Heart right ventricle (tissue), 16 donors: ENCODE measurements at regions not wholly inside any gene's neighbourhood (a gene's known extent, or its start where the extent isn't known, plus 50 kb on each side); places are given as distances from the start of the nearest gene placed in this dataset.

ENCODE experiments used
- ATAC-seq, 8 donors: fragments of 200-7000 bp; cut with Tn5 transposase; one replicate each; pipeline ENCODE4 v1.9.1; 2020; ENCODE audit warnings: mild to moderate bottlenecking in 8 of 8, moderate library complexity in 8 of 8, moderate number of reproducible peaks in 1 of 8
- DNase-seq, 2 donors: peaks; one replicate each; pipeline ENCODE4 v3.0.0-alpha.2; 2020
- H3K27ac ChIP-seq, 10 donors: fragments of 200-600 bp; sonication (generic) in 2 of 10; one replicate each; pipeline versions ENCODE4 v1.5.0 to v1.8.0; 2020 to 2022; ENCODE audit warnings: mild to moderate bottlenecking in 3 of 10
- H3K27me3 ChIP-seq, 7 donors: fragments of 200-600 bp; one replicate each; pipeline ENCODE4 v1.8.0; 2021 to 2022; ENCODE audit warnings: mild to moderate bottlenecking in 2 of 7
- H3K36me3 ChIP-seq, 9 donors: fragments of 200-600 bp; sonication (generic) in 1 of 9; one replicate each; pipeline versions ENCODE4 v1.5.0 to v1.8.0; 2020 to 2022; ENCODE audit warnings: mild to moderate bottlenecking in 2 of 9
- H3K4me1 ChIP-seq, 9 donors: fragments of 200-600 bp; sonication (generic) in 1 of 9; one replicate each; pipeline versions ENCODE4 v1.5.0 to v1.8.0; 2020 to 2022; ENCODE audit warnings: mild to moderate bottlenecking in 4 of 9
- H3K4me3 ChIP-seq, 10 donors: fragments of 200-600 bp; sonication (generic) in 2 of 10; one replicate each; pipeline versions ENCODE4 v1.5.0 to v1.8.0; 2020 to 2022; ENCODE audit warnings: mild to moderate bottlenecking in 7 of 10, moderate library complexity in 2 of 10
- H3K9me3 ChIP-seq, 11 donors: fragments of 200-600 bp in 10 of 11; sonication (generic) in 2 of 11; one replicate each; pipeline versions ENCODE4 v1.5.0 to v1.8.0; 2013 to 2022; ENCODE audit warnings: mild to moderate bottlenecking in 2 of 11, control low read depth in 1 of 11, moderate library complexity in 1 of 11
- WGBS, 2 donors: extraction: QIAGEN DNeasy Blood & Tissue Kit; methylation state at CpG; one replicate each; pipeline ENCODE4 v1.1.7; 2013; ENCODE audit warnings: inconsistent platforms in 1 of 2; 5-methylcytosine and 5-hydroxymethylcytosine counted together
- intact Hi-C, 10 donors: fragments of 100-400 bp; cut with DNase I; formaldehyde crosslinking; loops; one replicate each; pipeline versions ENCODE4 v1.11.1 to v1.14.2; 2022
- TF ChIP-seq, protein P1 (sequence below), 9 donors: fragments of 200-600 bp; sonication (generic) in 2 of 9; IDR thresholded peaks; one replicate each; pipeline versions ENCODE4 v1.5.0 to v1.8.0; 2021 to 2022; ENCODE audit warnings: antibody characterized with exemption in 9 of 9, mild to moderate bottlenecking in 5 of 9, moderate library complexity in 1 of 9
- donor health status: Arrhythmogenic right ventricular cardiomyopathy.
- donor health status: ischemic (EF 13 %, LVEDD 7.1; RV severe dilation, severe dysfunction).
- donor health status: healthy with polysubstance abuse.
- donor health status: DM: no; HTN: yes; CAD: no.
- donor health status: DM: no; HTN: no; CAD: no.
- donor health status: ischemic (EF 25% LVEDD 6.9; RV normal size, moderate dysfunction).
- donor health status: ischemic (EF 25% LVEDD 5.7; RV mildly dilated, moderate dysfunction).
- donor health status: healthy.
- donor health status: DM: yes; HTN: yes; CAD: no.
- donor health status: Ischemic cardiomyopathy.
- donor health status: ischemic (EF 35%, LVEDD 5.7; RV mildly dilated, moderate dysfunction).
- donor health status: nonischemic (EF 11% LVEDD 7.7; RV severe dilation, severe dysfunction).
- donor health status: DM: yes; HTN: yes; CAD: no.
- donor health status: PGD.
- donor health status: ischemic (EF 29% LVEDD 5.4; RV normal size, mild dysfunction).
- donor health status: nonischemic (EF 23%, LVEDD 6.1; RV moderate dilation, normal function).

DNA sequence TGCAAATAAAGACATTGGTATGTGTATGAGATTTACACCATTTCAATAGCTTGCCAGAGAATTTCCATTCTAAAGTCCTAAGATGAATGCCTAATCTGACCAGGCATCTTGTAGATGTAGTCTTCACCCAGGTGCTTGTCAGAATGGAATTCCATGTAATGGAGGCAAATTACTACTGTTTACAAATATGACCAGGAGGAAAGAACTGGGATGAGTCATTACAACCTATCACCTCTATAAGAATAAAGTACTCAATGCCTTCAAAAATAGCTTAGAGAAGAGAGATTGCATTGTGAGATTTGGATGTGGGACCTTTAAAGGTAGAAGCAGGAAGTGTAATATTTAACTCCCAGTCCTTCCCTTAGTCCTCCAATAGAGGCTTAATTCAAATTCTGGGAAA, 507.0 kb upstream of the PTGER4 start:
- TF ChIP-seq, protein P1, sequence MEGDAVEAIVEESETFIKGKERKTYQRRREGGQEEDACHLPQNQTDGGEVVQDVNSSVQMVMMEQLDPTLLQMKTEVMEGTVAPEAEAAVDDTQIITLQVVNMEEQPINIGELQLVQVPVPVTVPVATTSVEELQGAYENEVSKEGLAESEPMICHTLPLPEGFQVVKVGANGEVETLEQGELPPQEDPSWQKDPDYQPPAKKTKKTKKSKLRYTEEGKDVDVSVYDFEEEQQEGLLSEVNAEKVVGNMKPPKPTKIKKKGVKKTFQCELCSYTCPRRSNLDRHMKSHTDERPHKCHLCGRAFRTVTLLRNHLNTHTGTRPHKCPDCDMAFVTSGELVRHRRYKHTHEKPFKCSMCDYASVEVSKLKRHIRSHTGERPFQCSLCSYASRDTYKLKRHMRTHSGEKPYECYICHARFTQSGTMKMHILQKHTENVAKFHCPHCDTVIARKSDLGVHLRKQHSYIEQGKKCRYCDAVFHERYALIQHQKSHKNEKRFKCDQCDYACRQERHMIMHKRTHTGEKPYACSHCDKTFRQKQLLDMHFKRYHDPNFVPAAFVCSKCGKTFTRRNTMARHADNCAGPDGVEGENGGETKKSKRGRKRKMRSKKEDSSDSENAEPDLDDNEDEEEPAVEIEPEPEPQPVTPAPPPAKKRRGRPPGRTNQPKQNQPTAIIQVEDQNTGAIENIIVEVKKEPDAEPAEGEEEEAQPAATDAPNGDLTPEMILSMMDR (IDR thresholded peaks at IDR 0.05): no peak
- Histone ChIP-seq H3K36me3 (no peaks in the 10 kb centered on the region), H3K4me3 (no peak overlapping the region), H3K9me3 (peaks cover 0 to 47% (median 24%) of the 10 kb centered on the region in 11 donors), H3K27ac (no peak overlapping the region), H3K4me1 (no peaks in the 10 kb centered on the region), H3K27me3 (no peaks in the 10 kb centered on the region)
- ATAC-seq (no peak), DNase-seq (no peak)
- intact Hi-C loops: no loop called here

DNA sequence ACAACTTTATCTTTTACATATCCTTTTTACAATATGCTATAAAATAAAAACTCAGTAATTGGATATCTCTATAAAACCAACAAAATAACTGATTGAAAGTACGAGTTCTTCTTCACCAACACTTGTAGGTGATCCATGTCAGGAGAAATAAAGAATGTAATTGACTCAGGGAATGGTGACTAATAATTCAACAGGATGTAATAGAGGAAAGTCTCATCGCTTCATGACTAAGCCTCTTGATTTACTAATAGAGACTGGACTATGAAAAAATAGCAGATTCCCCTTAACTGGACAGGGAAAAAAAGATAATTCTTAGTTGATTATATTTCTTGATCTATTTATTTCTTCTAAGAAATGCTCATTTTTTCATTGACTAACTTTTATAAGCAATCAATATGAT, 507.7 kb upstream of the PTGER4 start:
- intact Hi-C loops: no loop called here
- TF ChIP-seq, protein P1 (IDR thresholded peaks at IDR 0.05): no peak
- H3K27me3 ChIP-seq: no peaks in the 10 kb centered on the region
- H3K36me3 ChIP-seq: no peaks in the 10 kb centered on the region
- no peak for ATAC-seq
- no peak for DNase-seq
- H3K27ac ChIP-seq: no peak overlapping the region
- 53 to 83% methylated on average over 2 of the region's 2 CpGs for WGBS, 2 donors
- H3K4me3 ChIP-seq: no peak overlapping the region
- H3K9me3 ChIP-seq: peaks cover 0 to 40% (median 17%) of the 10 kb centered on the region in 11 donors
- no peaks in the 10 kb centered on the region for H3K4me1 ChIP-seq

DNA sequence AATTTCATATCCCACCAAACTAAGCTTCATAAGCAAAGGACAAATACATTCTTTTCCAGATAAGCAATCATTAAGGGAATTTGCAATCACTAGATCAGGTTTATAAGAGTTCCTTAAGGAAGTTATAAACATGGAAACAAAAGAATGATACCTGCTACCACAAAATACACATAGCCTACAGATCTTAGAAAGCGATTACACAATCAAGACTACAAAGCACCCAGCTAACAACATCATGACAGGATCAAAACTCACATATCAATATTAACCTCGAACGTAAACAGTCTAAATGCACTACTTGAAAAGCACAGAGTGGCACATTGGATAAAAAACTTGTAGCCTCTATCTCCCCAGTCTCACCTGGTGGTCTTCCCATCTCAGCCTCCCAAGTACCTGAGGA, 512.4 kb upstream of the PTGER4 start:
- Histone ChIP-seq H3K27me3 (no peaks in the 10 kb centered on the region), H3K9me3 (peaks cover 0 to 29% (median 12%) of the 10 kb centered on the region in 11 donors), H3K27ac (no peak overlapping the region), H3K4me1 (no peaks in the 10 kb centered on the region), H3K36me3 (no peaks in the 10 kb centered on the region), H3K4me3 (no peak overlapping the region)
- ATAC-seq: no peak
- no peak for DNase-seq
- TF ChIP-seq, protein P1 (IDR thresholded peaks at IDR 0.05): no peak
- intact Hi-C loops: loop anchor here in 5 of 10 donors (5.0 to 10.0 kb wide), 4 partner anchors 232 to 570 kb away; no protein-coding TSS in a partner anchor
- 89 to 94% methylated on average over 3 of the region's 3 CpGs for WGBS, 2 donors

DNA sequence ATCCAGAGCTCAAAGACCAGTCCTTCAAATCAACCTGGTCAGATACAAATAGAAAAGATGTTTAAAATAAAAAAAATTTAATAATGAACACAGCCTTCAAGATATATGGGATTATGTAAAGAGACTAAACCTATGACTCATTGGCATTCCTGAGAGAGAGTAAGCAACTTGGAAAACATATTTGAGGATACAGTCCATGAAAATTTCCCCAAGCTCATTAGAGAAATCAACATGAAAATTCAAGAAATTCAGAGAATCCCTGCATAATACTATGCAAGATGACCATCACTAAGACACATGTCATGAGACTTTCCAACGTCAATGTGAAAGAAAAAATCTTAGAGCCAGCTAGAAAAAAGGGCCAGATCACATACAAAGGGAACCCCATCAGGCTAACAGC, 512.9 kb upstream of the PTGER4 start:
- ATAC-seq: no peak
- intact Hi-C loops: loop anchor here in 5 of 10 donors (1.0 to 10.0 kb wide), 5 partner anchors 232 to 570 kb away; no protein-coding TSS in a partner anchor

More for the DNA sequence above, 512.9 kb upstream of the PTGER4 start:
- Histone ChIP-seq H3K36me3 (no peaks in the 10 kb centered on the region), H3K9me3 (peaks cover 0 to 29% (median 12%) of the 10 kb centered on the region in 11 donors), H3K4me1 (no peaks in the 10 kb centered on the region), H3K27ac (no peak overlapping the region), H3K27me3 (no peaks in the 10 kb centered on the region), H3K4me3 (no peak overlapping the region)
- 58 to 78% methylated on average over 1 of the region's 1 CpG for WGBS, 2 donors
- no peak for DNase-seq
- TF ChIP-seq, protein P1 (IDR thresholded peaks at IDR 0.05): no peak
